Body of pancreas (tissue), 4 donors: ENCODE measurements at regions not wholly inside any gene's neighbourhood (a gene's known extent, or its start where the extent isn't known, plus 50 kb on each side); places are given as distances from the start of the nearest gene placed in this dataset.

ENCODE experiments used
- ATAC-seq: fragments of 150-250 bp; one replicate; pipeline ENCODE4 v1.9.1; 2016
- DNase-seq, 4 donors: peaks; one replicate each; pipeline ENCODE4 v3.0.0-alpha.2; 2019
- H3K27ac ChIP-seq, 4 donors: fragments of 200-600 bp; sonication (generic); 1 replicate in 3 of 4; 2 replicates in 1 of 4; pipeline versions ENCODE4 v1.5.1 to v1.6.1; 2016 to 2019; ENCODE audit warnings: mild to moderate bottlenecking in 1 of 4, mixed read lengths in 1 of 4, moderate library complexity in 1 of 4
- H3K27me3 ChIP-seq, 2 donors: fragments of 200-600 bp; sonication (generic); one replicate each; pipeline ENCODE4 v1.6.0; 2016; ENCODE audit warnings: mild to moderate bottlenecking in 1 of 2
- H3K36me3 ChIP-seq, 2 donors: fragments of 200-600 bp; sonication (generic); replicated peaks in 1 of 2; 2 replicates each; pipeline ENCODE4 v1.5.1; 2016; ENCODE audit warnings: low read depth in 2 of 2; ENCODE audit not compliant: insufficient read depth in 1 of 2
- H3K4me1 ChIP-seq: fragments of 200-600 bp; sonication (generic); one replicate; pipeline ENCODE4 v1.6.0; 2016
- H3K4me3 ChIP-seq, 2 donors: fragments of 200-600 bp; sonication (generic); 1 replicate in 1 of 2; 2 replicates in 1 of 2; pipeline ENCODE4 v1.5.1; 2016 to 2019
- H3K9me3 ChIP-seq, 3 donors: fragments of 200-600 bp; sonication (generic); 1 replicate in 2 of 3; 2 replicates in 1 of 3; pipeline ENCODE4 v1.5.1; 2016
- CTCF ChIP-seq, 7 experiments: fragments of 450-650 bp in 4 of 7; fragments of 200-600 bp in 3 of 7; sonication (generic) in 3 of 7; IDR thresholded peaks; one replicate each; pipeline ENCODE4 v1.5.1; 2016 to 2019; ENCODE audit warnings: antibody characterized with exemption in 7 of 7
- POLR2A ChIP-seq, 3 donors: fragments of 450-650 bp; IDR thresholded peaks; one replicate each; pipeline ENCODE4 v1.6.1; 2016; ENCODE audit warnings: antibody characterized with exemption in 3 of 3, mild to moderate bottlenecking in 2 of 3
- WGBS, 2 donors: methylation state at CpG; one replicate each; pipeline ENCODE4 v1.1.5; 2017; 5-methylcytosine and 5-hydroxymethylcytosine counted together
- intact Hi-C: fragments of 100-400 bp; cut with DNase I; formaldehyde crosslinking; loops from one replicate; pipeline ENCODE4 v1.15.1; 2023

- intact Hi-C loops, result no loop called here
- H3K36me3 ChIP-seq, result no peaks in the 10 kb centered on the region
- H3K27ac ChIP-seq, result no peak overlapping the region
- no peaks in the 10 kb centered on the region for H3K27me3 ChIP-seq
- no peak overlapping the region for H3K4me3 ChIP-seq
- H3K9me3 ChIP-seq, result no peaks in the 10 kb centered on the region
- DNase-seq (no peak), ATAC-seq (no peak)
- TF ChIP-seq CTCF (IDR thresholded peaks at IDR 0.05), result no peak
- no peak for TF ChIP-seq POLR2A (IDR thresholded peaks at IDR 0.05)
- no peaks in the 10 kb centered on the region for H3K4me1 ChIP-seq
Observed at GRCh38 chr7:81213394-81213793, 294.5 kb upstream of the SEMA3C start.

- Histone ChIP-seq H3K4me1 (no peaks in the 10 kb centered on the region), H3K27me3 (no peaks in the 10 kb centered on the region), H3K4me3 (no peak overlapping the region), H3K36me3 (no peaks in the 10 kb centered on the region), H3K9me3 (no peaks in the 10 kb centered on the region), H3K27ac (no peak overlapping the region)
- 51 to 55% methylated on average over 4 of the region's 4 CpGs for WGBS, 2 donors
- DNase-seq (no peak), ATAC-seq (no peak)
- intact Hi-C loops, result no loop called here
- TF ChIP-seq CTCF (IDR thresholded peaks at IDR 0.05) (no peak), POLR2A (IDR thresholded peaks at IDR 0.05) (no peak)
Observed at GRCh38 chr7:81211934-81212320, 293.1 kb upstream of the SEMA3C start.

GRCh38 chr7:81211204-81211933 is 292.5 kb upstream of the SEMA3C start:
- Histone ChIP-seq H3K4me3 (no peak overlapping the region), H3K27me3 (no peaks in the 10 kb centered on the region), H3K36me3 (no peaks in the 10 kb centered on the region), H3K4me1 (no peaks in the 10 kb centered on the region), H3K9me3 (no peaks in the 10 kb centered on the region), H3K27ac (no peak overlapping the region)
- 61 to 77% methylated on average over 6 of the region's 6 CpGs for WGBS, 2 donors
- ATAC-seq (no peak), DNase-seq (no peak)
- intact Hi-C loops, result no loop called here
- no peak for TF ChIP-seq CTCF (IDR thresholded peaks at IDR 0.05)

- no peak for DNase-seq
- TF ChIP-seq CTCF (IDR thresholded peaks at IDR 0.05) (no peak), POLR2A (IDR thresholded peaks at IDR 0.05) (no peak)
- Histone ChIP-seq H3K4me1 (no peaks in the 10 kb centered on the region), H3K36me3 (no peaks in the 10 kb centered on the region), H3K9me3 (no peaks in the 10 kb centered on the region), H3K27me3 (no peaks in the 10 kb centered on the region), H3K4me3 (no peak overlapping the region), H3K27ac (no peak overlapping the region)
- intact Hi-C loops, result no loop called here
- no peak for ATAC-seq
- WGBS, 2 donors, result 45 to 47% methylated on average over 2 of the region's 2 CpGs
Observed at GRCh38 chr7:81210137-81211064, 291.6 kb upstream of the SEMA3C start.
